CD4-positive, alpha-beta memory T cell (primary cell): ENCODE measurements at regions not wholly inside any gene's neighbourhood (a gene's known extent, or its start where the extent isn't known, plus 50 kb on each side); places are given as distances from the start of the nearest gene placed in this dataset.

Experiments
- CTCF ChIA-PET: fragments of 350-600 bp; sonication (Branson Sonifier 250); formaldehyde crosslinking; loops from one replicate; lab custom pipeline; 2021; ENCODE audit warnings: inconsistent platforms; ENCODE audit not compliant: partially characterized antibody; lab: Charles Lee
- POLR2A ChIA-PET: fragments of 350-600 bp; sonication (Branson Sonifier 250); formaldehyde crosslinking; loops from one replicate; lab custom pipeline; 2021; ENCODE audit not compliant: partially characterized antibody; lab: Charles Lee
- DNase-seq, 5 donors: peaks; one replicate each; pipeline versions ENCODE4 v3.0.0 to v3.0.0-alpha.2; 2020 to 2022; ENCODE audit warnings: mixed read lengths in 1 of 5
- H3K27ac ChIP-seq: one replicate; pipeline ENCODE4 v1.7.0; 2013; ENCODE audit warnings: low read depth, low read length
- H3K27me3 ChIP-seq: 2 replicates; pipeline ENCODE4 v1.7.0; 2013; ENCODE audit warnings: mild to moderate bottlenecking, low read length, moderate library complexity; ENCODE audit not compliant: insufficient read depth
- H3K36me3 ChIP-seq: 2 replicates; pipeline ENCODE4 v1.7.0; 2013; ENCODE audit warnings: mild to moderate bottlenecking, low read length, moderate library complexity; ENCODE audit not compliant: insufficient read depth
- H3K4me1 ChIP-seq: 2 replicates; pipeline ENCODE4 v1.7.0; 2013; ENCODE audit warnings: mild to moderate bottlenecking, low read length, moderate library complexity; ENCODE audit not compliant: insufficient read depth
- H3K4me3 ChIP-seq, 2 donors: one replicate each; pipeline ENCODE4 v1.7.0; 2013; ENCODE audit warnings: low read length in 2 of 2, mild to moderate bottlenecking in 1 of 2
- H3K9me3 ChIP-seq, 2 donors: one replicate each; pipeline ENCODE4 v1.7.0; 2013; ENCODE audit warnings: low read length in 2 of 2, control low read depth in 1 of 2; ENCODE audit not compliant: control insufficient read depth in 1 of 2
- H3K27ac Mint-ChIP-seq, 7 donors: one replicate each; pipeline ENCODE4 v1.8.0; 2020 to 2021; ENCODE audit warnings: mixed read lengths in 7 of 7, mild to moderate bottlenecking in 6 of 7, inconsistent platforms in 3 of 7, moderate library complexity in 3 of 7
- H3K27me3 Mint-ChIP-seq, 2 donors: one replicate each; pipeline ENCODE4 v1.8.0; 2020 to 2021; ENCODE audit warnings: mixed read lengths in 2 of 2
- H3K36me3 Mint-ChIP-seq, 2 donors: one replicate each; pipeline ENCODE4 v1.8.0; 2020 to 2021; ENCODE audit warnings: mixed read lengths in 2 of 2, inconsistent platforms in 1 of 2, mild to moderate bottlenecking in 1 of 2
- H3K4me1 Mint-ChIP-seq, 4 donors: one replicate each; pipeline ENCODE4 v1.8.0; 2020 to 2021; ENCODE audit warnings: mixed read lengths in 4 of 4, mild to moderate bottlenecking in 1 of 4
- H3K4me3 Mint-ChIP-seq, 8 donors: one replicate each; pipeline ENCODE4 v1.8.0; 2020 to 2021; ENCODE audit warnings: mixed read lengths in 8 of 8, mild to moderate bottlenecking in 7 of 8, moderate library complexity in 6 of 8, inconsistent platforms in 3 of 8
- H3K9me3 Mint-ChIP-seq, 8 donors: one replicate each; pipeline ENCODE4 v1.8.0; 2020 to 2021; ENCODE audit warnings: mixed read lengths in 8 of 8, mild to moderate bottlenecking in 5 of 8, inconsistent platforms in 3 of 8, moderate library complexity in 1 of 8
- intact Hi-C: fragments of 100-400 bp; cut with micrococcal nuclease; formaldehyde crosslinking; loops from one replicate; pipeline ENCODE4 v1.15.1; 2023

- Histone ChIP-seq H3K27ac (no peak overlapping the region), H3K9me3 (no peaks in the 10 kb centered on the region), H3K36me3 (no peaks in the 10 kb centered on the region), H3K4me3 (no peak overlapping the region), H3K27me3 (no peaks in the 10 kb centered on the region), H3K4me1 (no peaks in the 10 kb centered on the region)
- Mint-ChIP-seq H3K36me3 (no peaks in the 10 kb centered on the region), H3K4me3 (no peak overlapping the region), H3K27me3 (no peaks in the 10 kb centered on the region), H3K27ac (no peak overlapping the region), H3K9me3 (peaks cover 0 to 16% (median 3%) of the 10 kb centered on the region in 8 donors), H3K4me1 (no peaks in the 10 kb centered on the region)
- CTCF ChIA-PET: no interaction called here
- POLR2A ChIA-PET: no interaction called here
- no peak for DNase-seq
- intact Hi-C loops: no loop called here
Observed at GRCh38 chr3:117606866-117607265, 897.3 kb downstream of the TUSC7 start.

- Mint-ChIP-seq H3K9me3 (peaks cover 0 to 19% (median 4%) of the 10 kb centered on the region in 8 donors), H3K36me3 (no peaks in the 10 kb centered on the region), H3K27ac (no peak overlapping the region), H3K4me3 (no peak overlapping the region), H3K4me1 (no peaks in the 10 kb centered on the region), H3K27me3 (no peaks in the 10 kb centered on the region)
- Histone ChIP-seq H3K27ac (no peak overlapping the region), H3K9me3 (no peaks in the 10 kb centered on the region), H3K36me3 (no peaks in the 10 kb centered on the region), H3K4me1 (no peaks in the 10 kb centered on the region), H3K27me3 (no peaks in the 10 kb centered on the region), H3K4me3 (no peak overlapping the region)
- POLR2A ChIA-PET: no interaction called here
- CTCF ChIA-PET: no interaction called here
- intact Hi-C loops: no loop called here
- DNase-seq: no peak
Observed at GRCh38 chr3:117609330-117609729, 899.8 kb downstream of the TUSC7 start.

- intact Hi-C loops: no loop called here
- peaks cover 0 to 19% (median 4%) of the 10 kb centered on the region in 8 donors for H3K9me3 Mint-ChIP-seq
Observed at GRCh38 chr3:117610156-117610555, 900.6 kb downstream of the TUSC7 start.

DNA sequence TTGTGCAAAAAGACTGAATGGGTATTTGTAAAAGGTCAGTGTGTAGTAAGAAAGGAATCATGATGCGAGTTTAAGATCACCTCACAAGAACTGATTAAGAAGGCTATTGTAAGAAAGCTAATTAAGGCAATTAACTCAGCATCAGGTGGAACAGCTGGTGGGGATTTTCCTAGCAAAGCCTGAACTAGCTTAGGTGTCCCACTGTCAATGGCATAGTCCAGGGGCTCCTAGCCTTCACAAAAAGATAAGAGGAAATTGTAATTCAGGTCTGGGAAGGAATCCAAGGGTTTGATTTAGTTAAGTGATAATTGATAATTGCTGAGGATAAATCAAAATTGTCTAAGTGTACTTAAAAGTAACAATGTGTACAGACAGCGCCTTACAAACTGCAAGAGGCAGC lies 901.6 kb downstream of the TUSC7 start:
- CTCF ChIA-PET: no interaction called here
- H3K9me3 ChIP-seq: no peaks in the 10 kb centered on the region
- intact Hi-C loops: no loop called here
- no peaks in the 10 kb centered on the region for H3K36me3 ChIP-seq
- H3K4me1 Mint-ChIP-seq: no peaks in the 10 kb centered on the region
- no peak overlapping the region for H3K4me3 Mint-ChIP-seq
- H3K27me3 Mint-ChIP-seq: no peaks in the 10 kb centered on the region
- H3K27me3 ChIP-seq: no peaks in the 10 kb centered on the region
- H3K4me1 ChIP-seq: no peaks in the 10 kb centered on the region
- no peak overlapping the region for H3K27ac Mint-ChIP-seq
- POLR2A ChIA-PET: no interaction called here
- H3K4me3 ChIP-seq: no peak overlapping the region
- H3K9me3 Mint-ChIP-seq: peaks cover 0 to 22% (median 7%) of the 10 kb centered on the region in 8 donors
- no peak overlapping the region for H3K27ac ChIP-seq
- no peaks in the 10 kb centered on the region for H3K36me3 Mint-ChIP-seq
- DNase-seq: no peak

More at GRCh38 chr3:117610156-117610555, 900.6 kb downstream of the TUSC7 start:
- POLR2A ChIA-PET: no interaction called here
- Mint-ChIP-seq H3K36me3 (no peaks in the 10 kb centered on the region), H3K4me1 (no peaks in the 10 kb centered on the region), H3K4me3 (no peak overlapping the region), H3K27ac (no peak overlapping the region), H3K27me3 (no peaks in the 10 kb centered on the region)
- Histone ChIP-seq H3K27me3 (no peaks in the 10 kb centered on the region), H3K27ac (no peak overlapping the region), H3K4me3 (no peak overlapping the region), H3K36me3 (no peaks in the 10 kb centered on the region), H3K9me3 (no peaks in the 10 kb centered on the region), H3K4me1 (no peaks in the 10 kb centered on the region)
- DNase-seq: no peak
- CTCF ChIA-PET: no interaction called here

- no peak for DNase-seq
- H3K27me3 ChIP-seq: no peaks in the 10 kb centered on the region
- H3K27ac ChIP-seq: no peak overlapping the region
- no peaks in the 10 kb centered on the region for H3K9me3 ChIP-seq
- Mint-ChIP-seq H3K27me3 (no peaks in the 10 kb centered on the region), H3K36me3 (no peaks in the 10 kb centered on the region), H3K9me3 (peaks cover 2 to 14% (median 4%) of the 10 kb centered on the region in 8 donors), H3K27ac (no peak overlapping the region), H3K4me3 (no peak overlapping the region), H3K4me1 (no peaks in the 10 kb centered on the region)
- intact Hi-C loops: no loop called here
- H3K4me3 ChIP-seq: no peak overlapping the region
- H3K36me3 ChIP-seq: no peaks in the 10 kb centered on the region
- POLR2A ChIA-PET: no interaction called here
- CTCF ChIA-PET: no interaction called here
- H3K4me1 ChIP-seq: no peaks in the 10 kb centered on the region
Observed at GRCh38 chr3:117616227-117616626, 906.6 kb downstream of the TUSC7 start.

DNA sequence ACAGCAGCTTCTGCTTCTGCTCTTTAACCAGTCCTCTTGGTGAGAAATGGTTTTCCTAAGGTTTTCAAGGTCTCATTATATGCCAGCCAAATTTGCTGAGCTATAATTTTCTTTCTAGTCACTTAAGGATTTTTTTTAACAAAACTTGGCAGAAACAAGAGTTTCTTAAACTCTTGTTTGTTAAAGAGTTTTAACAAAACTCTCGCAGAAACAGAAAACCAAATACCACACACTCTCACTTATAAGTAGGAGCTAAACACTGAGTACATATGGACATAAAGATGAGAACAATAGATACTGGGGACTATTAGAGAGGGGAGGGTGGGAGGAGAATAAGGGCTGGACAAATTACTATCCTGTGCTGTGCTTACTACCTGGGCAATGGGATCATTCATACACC lies 908.3 kb downstream of the TUSC7 start:
- Histone ChIP-seq H3K4me1 (no peaks in the 10 kb centered on the region), H3K9me3 (no peaks in the 10 kb centered on the region), H3K27ac (no peak overlapping the region), H3K27me3 (no peaks in the 10 kb centered on the region), H3K36me3 (no peaks in the 10 kb centered on the region), H3K4me3 (no peak overlapping the region)
- intact Hi-C loops: no loop called here
- Mint-ChIP-seq H3K4me1 (no peaks in the 10 kb centered on the region), H3K4me3 (no peak overlapping the region), H3K9me3 (peaks cover 2 to 10% (median 5%) of the 10 kb centered on the region in 8 donors), H3K27me3 (no peaks in the 10 kb centered on the region), H3K36me3 (no peaks in the 10 kb centered on the region), H3K27ac (no peak overlapping the region)
- no peak for DNase-seq
- ChIA-PET POLR2A (no interaction called here), CTCF (no interaction called here)

DNA sequence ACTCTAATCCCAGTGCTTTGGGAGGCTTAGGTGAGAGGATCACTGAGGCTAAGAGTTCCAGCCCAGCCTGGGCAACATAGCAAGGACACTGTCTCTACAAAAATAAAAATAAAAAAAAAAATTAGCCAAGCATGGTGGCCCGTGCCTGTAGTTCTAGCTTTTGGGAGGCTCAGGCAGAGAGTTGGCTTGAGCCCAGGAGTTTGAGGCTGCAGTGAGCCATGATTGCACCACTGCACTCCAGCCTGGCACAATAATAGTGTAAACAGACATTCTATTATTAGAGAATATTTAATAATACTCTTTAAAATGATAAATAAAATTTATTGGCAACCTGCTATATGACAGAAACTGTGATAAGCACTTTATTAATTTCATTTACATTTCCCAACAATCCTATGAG lies 908.9 kb downstream of the TUSC7 start:
- Mint-ChIP-seq H3K27me3 (no peaks in the 10 kb centered on the region), H3K4me3 (no peak overlapping the region), H3K9me3 (peaks cover 2 to 10% (median 5%) of the 10 kb centered on the region in 8 donors), H3K27ac (no peak overlapping the region), H3K4me1 (no peaks in the 10 kb centered on the region), H3K36me3 (no peaks in the 10 kb centered on the region)
- H3K4me3 ChIP-seq: no peak overlapping the region
- no peaks in the 10 kb centered on the region for H3K36me3 ChIP-seq
- H3K9me3 ChIP-seq: no peaks in the 10 kb centered on the region
- intact Hi-C loops: no loop called here
- no peak overlapping the region for H3K27ac ChIP-seq
- ChIA-PET POLR2A (no interaction called here), CTCF (interaction anchor here (0.9 kb wide), 1 partner anchor 32 kb away, joined by 3 read pairs; no protein-coding TSS in a partner anchor)
- H3K4me1 ChIP-seq: no peaks in the 10 kb centered on the region
- no peak for DNase-seq
- H3K27me3 ChIP-seq: no peaks in the 10 kb centered on the region

DNA sequence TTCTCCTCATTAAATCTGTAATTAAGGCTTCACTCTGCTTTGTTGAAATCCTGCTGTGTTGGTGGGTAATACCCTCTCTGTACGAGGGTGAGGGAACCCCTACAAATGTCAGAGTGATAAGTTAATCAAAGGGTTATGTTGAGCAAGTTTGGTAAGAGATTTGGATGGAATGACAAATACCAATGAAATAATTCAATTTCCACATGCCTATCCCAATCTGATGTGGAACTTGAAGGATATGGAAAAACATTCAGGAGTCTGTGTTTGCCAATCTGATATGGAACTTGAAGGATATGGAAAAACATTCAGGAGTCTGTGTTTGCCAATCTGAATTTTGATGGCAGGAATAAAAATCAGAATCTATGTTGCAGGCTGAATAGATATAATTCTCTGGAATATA lies 910.2 kb downstream of the TUSC7 start:
- Mint-ChIP-seq H3K27me3 (no peaks in the 10 kb centered on the region), H3K36me3 (no peaks in the 10 kb centered on the region), H3K9me3 (peaks cover 0 to 10% (median 4%) of the 10 kb centered on the region in 8 donors), H3K27ac (no peak overlapping the region), H3K4me1 (no peaks in the 10 kb centered on the region), H3K4me3 (no peak overlapping the region)
- H3K27me3 ChIP-seq: no peaks in the 10 kb centered on the region
- CTCF ChIA-PET: no interaction called here
- H3K27ac ChIP-seq: no peak overlapping the region
- H3K4me1 ChIP-seq: no peaks in the 10 kb centered on the region
- H3K36me3 ChIP-seq: no peaks in the 10 kb centered on the region
- H3K9me3 ChIP-seq: no peaks in the 10 kb centered on the region
- intact Hi-C loops: no loop called here
- no peak for DNase-seq
- POLR2A ChIA-PET: no interaction called here
- H3K4me3 ChIP-seq: no peak overlapping the region
